ELF-1 (cell line): ENCODE measurements at regions not wholly inside any gene's neighbourhood (a gene's known extent, or its start where the extent isn't known, plus 50 kb on each side); places are given as distances from the start of the nearest gene placed in this dataset.

Experiments used
- DNase-seq: peaks from one replicate; pipeline ENCODE4 v3.0.0-alpha.2; 2016; ENCODE audit warnings: low read depth, low spot score

- DNase-seq = no peak
Observed at GRCh38 chr4:45985038-45985437, 138.8 kb downstream of the GABRG1 start.

- no peak for DNase-seq
Observed at GRCh38 chr4:45971108-45971507, 152.7 kb downstream of the GABRG1 start.

- no peak for DNase-seq
Observed at GRCh38 chr4:45957353-45957752, 166.5 kb downstream of the GABRG1 start.

- no peak for DNase-seq
Observed at GRCh38 chr4:45954276-45954675, 169.6 kb downstream of the GABRG1 start.

GRCh38 chr4:45951153-45951552 is 172.7 kb downstream of the GABRG1 start:
- no peak for DNase-seq

- no peak for DNase-seq
Observed at GRCh38 chr4:45946699-45947098, 177.2 kb downstream of the GABRG1 start.

- DNase-seq = no peak
Observed at GRCh38 chr4:45944000-45944399, 179.9 kb downstream of the GABRG1 start.

- DNase-seq = no peak
Observed at GRCh38 chr4:45939056-45939455, 184.8 kb downstream of the GABRG1 start.

- DNase-seq = no peak
Observed at GRCh38 chr4:45931154-45931553, 192.7 kb downstream of the GABRG1 start.

GRCh38 chr4:45927641-45928040 is 196.2 kb downstream of the GABRG1 start:
- DNase-seq = no peak

- no peak for DNase-seq
Observed at GRCh38 chr4:45925809-45926208, 198.0 kb downstream of the GABRG1 start.

- no peak for DNase-seq
Observed at GRCh38 chr4:45920861-45921260, 203.0 kb downstream of the GABRG1 start.

- DNase-seq = no peak
Observed at GRCh38 chr4:45910511-45910910, 213.3 kb downstream of the GABRG1 start.

- no peak for DNase-seq
Observed at GRCh38 chr4:45897946-45898585, 225.8 kb downstream of the GABRG1 start.

GRCh38 chr4:45883421-45883820 is 240.4 kb downstream of the GABRG1 start:
- DNase-seq = no peak

- DNase-seq = no peak
Observed at GRCh38 chr4:45876235-45876890, 247.5 kb downstream of the GABRG1 start.

- no peak for DNase-seq
Observed at GRCh38 chr4:45869184-45869583, 254.7 kb downstream of the GABRG1 start.

GRCh38 chr4:45865781-45866180 is 258.1 kb downstream of the GABRG1 start:
- no peak for DNase-seq

GRCh38 chr4:45855857-45856256 is 268.0 kb downstream of the GABRG1 start:
- no peak for DNase-seq

GRCh38 chr4:45846016-45846415 is 277.8 kb downstream of the GABRG1 start:
- DNase-seq = no peak

- no peak for DNase-seq
Observed at GRCh38 chr4:45841791-45842190, 282.1 kb downstream of the GABRG1 start.

- no peak for DNase-seq
Observed at GRCh38 chr4:45831692-45832091, 292.2 kb downstream of the GABRG1 start.

- DNase-seq = no peak
Observed at GRCh38 chr4:45803994-45804393, 319.9 kb downstream of the GABRG1 start.

- DNase-seq = no peak
Observed at GRCh38 chr4:45795135-45795534, 328.7 kb downstream of the GABRG1 start.
